ENCODE measurements at regions not wholly inside any gene's neighbourhood (a gene's known extent, or its start where the extent isn't known, plus 50 kb on each side); places are given as distances from the start of the nearest gene placed in this dataset.

DNA sequence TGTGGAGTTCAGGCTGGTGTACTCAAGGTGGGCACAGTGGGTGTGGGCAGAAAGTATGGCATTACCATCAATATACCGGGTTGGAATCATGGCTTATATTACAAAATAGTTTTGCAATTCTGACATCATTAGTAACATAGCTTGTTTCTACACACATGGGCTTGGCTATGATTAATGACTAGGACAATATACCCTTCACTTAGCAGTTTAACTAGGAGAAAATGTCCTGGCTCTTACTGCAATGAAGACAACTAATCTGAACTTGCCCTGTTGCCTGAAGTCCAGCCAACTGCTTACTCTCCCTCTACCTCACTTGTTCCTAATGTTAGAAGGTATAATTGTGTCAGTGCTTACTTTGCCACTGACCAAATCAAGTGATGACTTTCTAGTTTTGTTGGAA is 612.5 kb downstream of the EFNA5 start:
- no peak overlapping the region for H2BK20ac ChIP-seq (ENCODE audit: low read depth, low read length, poor library complexity, severe bottlenecking)
- TF ChIP-seq, protein P1, sequence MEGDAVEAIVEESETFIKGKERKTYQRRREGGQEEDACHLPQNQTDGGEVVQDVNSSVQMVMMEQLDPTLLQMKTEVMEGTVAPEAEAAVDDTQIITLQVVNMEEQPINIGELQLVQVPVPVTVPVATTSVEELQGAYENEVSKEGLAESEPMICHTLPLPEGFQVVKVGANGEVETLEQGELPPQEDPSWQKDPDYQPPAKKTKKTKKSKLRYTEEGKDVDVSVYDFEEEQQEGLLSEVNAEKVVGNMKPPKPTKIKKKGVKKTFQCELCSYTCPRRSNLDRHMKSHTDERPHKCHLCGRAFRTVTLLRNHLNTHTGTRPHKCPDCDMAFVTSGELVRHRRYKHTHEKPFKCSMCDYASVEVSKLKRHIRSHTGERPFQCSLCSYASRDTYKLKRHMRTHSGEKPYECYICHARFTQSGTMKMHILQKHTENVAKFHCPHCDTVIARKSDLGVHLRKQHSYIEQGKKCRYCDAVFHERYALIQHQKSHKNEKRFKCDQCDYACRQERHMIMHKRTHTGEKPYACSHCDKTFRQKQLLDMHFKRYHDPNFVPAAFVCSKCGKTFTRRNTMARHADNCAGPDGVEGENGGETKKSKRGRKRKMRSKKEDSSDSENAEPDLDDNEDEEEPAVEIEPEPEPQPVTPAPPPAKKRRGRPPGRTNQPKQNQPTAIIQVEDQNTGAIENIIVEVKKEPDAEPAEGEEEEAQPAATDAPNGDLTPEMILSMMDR (conservative IDR thresholded peaks at IDR 0.05) = no peak
- Mint-ChIP-seq H3K36me3 (ENCODE audit: insufficient read depth in 1 of 3, low read depth in 3 of 3) (no peaks in the 10 kb centered on the region), H3K4me1 (peaks cover 3 to 5% of the 10 kb centered on the region in 2 experiments; a peak in 2 of 4 replicates), H3K27me3 (ENCODE audit: low read depth) (no peaks in the 10 kb centered on the region), H3K27ac (no peak overlapping the region), H3K4me3 (no peak overlapping the region), H3K9me3 (no peaks in the 10 kb centered on the region; a peak in 1 of 5 replicates)
- H4K8ac ChIP-seq (replicated peaks; ENCODE audit: insufficient read length, low read depth, low read length) = no peak overlapping the region
- H3K27ac ChIP-seq (ENCODE audit: insufficient read length, low read depth, low read length) = no peak overlapping the region
- no peak overlapping the region for H3K18ac ChIP-seq (ENCODE audit: insufficient read length, low read depth, low read length)
- H3K23me2 ChIP-seq (ENCODE audit: insufficient read length, low read depth, low read length, poor library complexity, severe bottlenecking) = no peaks in the 10 kb centered on the region
- no peaks in the 10 kb centered on the region for H3K79me1 ChIP-seq (ENCODE audit: insufficient read depth, low read depth, low read length, poor library complexity, severe bottlenecking)
- H4K20me1 ChIP-seq (ENCODE audit: control insufficient read depth, insufficient read depth, insufficient read length) = no peaks in the 10 kb centered on the region
- no peak overlapping the region for H2BK12ac ChIP-seq (ENCODE audit: insufficient read length, low read depth, low read length)
- no CpG with 5 or more reads among the region's 1 CpG for WGBS (ENCODE audit: extremely low coverage, insufficient read length, low lambda C conversion rate)
- no peak overlapping the region for H2AK5ac ChIP-seq (ENCODE audit: insufficient read length, low read length)
- H2BK15ac ChIP-seq (ENCODE audit: low read depth, low read length) = no peak overlapping the region
- no peaks in the 10 kb centered on the region for H3K79me2 ChIP-seq (ENCODE audit: insufficient read depth, low read length)
- H3K9ac ChIP-seq (ENCODE audit: extremely low read depth, insufficient read length, low read length) = no peak overlapping the region
- no peak overlapping the region for H2AFZ ChIP-seq (ENCODE audit: low read length)
- no peak overlapping the region for H4K91ac ChIP-seq (ENCODE audit: insufficient read length, low read depth, low read length)
- H3K9me3 ChIP-seq (ENCODE audit: control insufficient read depth, low read depth, low read length) = no peaks in the 10 kb centered on the region
- H2BK120ac ChIP-seq (ENCODE audit: low read depth, low read length, poor library complexity, severe bottlenecking) = no peak overlapping the region
- H3K56ac ChIP-seq (ENCODE audit: insufficient read length, low read depth, low read length) = no peak overlapping the region
- H3K4ac ChIP-seq (ENCODE audit: low read depth, low read length) = no peak overlapping the region
- DNase-seq = no peak
- no peak overlapping the region for H2BK5ac ChIP-seq (ENCODE audit: insufficient read length, low read length)
- no peak overlapping the region for H3T11ph ChIP-seq (ENCODE audit: low read length)
- no peaks in the 10 kb centered on the region for H3K4me1 ChIP-seq (ENCODE audit: insufficient read depth, low read length)
- H3K14ac ChIP-seq (ENCODE audit: insufficient read depth, low read length) = no peak overlapping the region
- H3K23ac ChIP-seq (ENCODE audit: insufficient read length, low read depth, low read length) = no peak overlapping the region
- H4K5ac ChIP-seq (ENCODE audit: insufficient read length, low read depth, low read length) = no peak overlapping the region
- no peaks in the 10 kb centered on the region for H3K27me3 ChIP-seq (ENCODE audit: insufficient read depth, low read length)
- H3K4me2 ChIP-seq (ENCODE audit: insufficient read depth, insufficient read length, low read length) = no peak overlapping the region
